ENCODE measurements at regions not wholly inside any gene's neighbourhood (a gene's known extent, or its start where the extent isn't known, plus 50 kb on each side); places are given as distances from the start of the nearest gene placed in this dataset.
A peak's percentile ranks its signal among the peaks of the same experiment; 100 is the strongest.

GRCh38 chr16:85293458-85293857 lies 181.2 kb upstream of the CIBAR2 start:
- H3K4me3 ChIP-seq (ENCODE audit: control insufficient read depth, low read depth, low read length), result no peak overlapping the region
- DNase-seq (ENCODE audit: low read depth), result no peak
- TF ChIP-seq, protein P1, sequence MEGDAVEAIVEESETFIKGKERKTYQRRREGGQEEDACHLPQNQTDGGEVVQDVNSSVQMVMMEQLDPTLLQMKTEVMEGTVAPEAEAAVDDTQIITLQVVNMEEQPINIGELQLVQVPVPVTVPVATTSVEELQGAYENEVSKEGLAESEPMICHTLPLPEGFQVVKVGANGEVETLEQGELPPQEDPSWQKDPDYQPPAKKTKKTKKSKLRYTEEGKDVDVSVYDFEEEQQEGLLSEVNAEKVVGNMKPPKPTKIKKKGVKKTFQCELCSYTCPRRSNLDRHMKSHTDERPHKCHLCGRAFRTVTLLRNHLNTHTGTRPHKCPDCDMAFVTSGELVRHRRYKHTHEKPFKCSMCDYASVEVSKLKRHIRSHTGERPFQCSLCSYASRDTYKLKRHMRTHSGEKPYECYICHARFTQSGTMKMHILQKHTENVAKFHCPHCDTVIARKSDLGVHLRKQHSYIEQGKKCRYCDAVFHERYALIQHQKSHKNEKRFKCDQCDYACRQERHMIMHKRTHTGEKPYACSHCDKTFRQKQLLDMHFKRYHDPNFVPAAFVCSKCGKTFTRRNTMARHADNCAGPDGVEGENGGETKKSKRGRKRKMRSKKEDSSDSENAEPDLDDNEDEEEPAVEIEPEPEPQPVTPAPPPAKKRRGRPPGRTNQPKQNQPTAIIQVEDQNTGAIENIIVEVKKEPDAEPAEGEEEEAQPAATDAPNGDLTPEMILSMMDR (IDR thresholded peaks at IDR 0.05; ENCODE audit: control insufficient read depth, insufficient read depth, low read depth, low read length, missing control alignments), result no peak

DNA sequence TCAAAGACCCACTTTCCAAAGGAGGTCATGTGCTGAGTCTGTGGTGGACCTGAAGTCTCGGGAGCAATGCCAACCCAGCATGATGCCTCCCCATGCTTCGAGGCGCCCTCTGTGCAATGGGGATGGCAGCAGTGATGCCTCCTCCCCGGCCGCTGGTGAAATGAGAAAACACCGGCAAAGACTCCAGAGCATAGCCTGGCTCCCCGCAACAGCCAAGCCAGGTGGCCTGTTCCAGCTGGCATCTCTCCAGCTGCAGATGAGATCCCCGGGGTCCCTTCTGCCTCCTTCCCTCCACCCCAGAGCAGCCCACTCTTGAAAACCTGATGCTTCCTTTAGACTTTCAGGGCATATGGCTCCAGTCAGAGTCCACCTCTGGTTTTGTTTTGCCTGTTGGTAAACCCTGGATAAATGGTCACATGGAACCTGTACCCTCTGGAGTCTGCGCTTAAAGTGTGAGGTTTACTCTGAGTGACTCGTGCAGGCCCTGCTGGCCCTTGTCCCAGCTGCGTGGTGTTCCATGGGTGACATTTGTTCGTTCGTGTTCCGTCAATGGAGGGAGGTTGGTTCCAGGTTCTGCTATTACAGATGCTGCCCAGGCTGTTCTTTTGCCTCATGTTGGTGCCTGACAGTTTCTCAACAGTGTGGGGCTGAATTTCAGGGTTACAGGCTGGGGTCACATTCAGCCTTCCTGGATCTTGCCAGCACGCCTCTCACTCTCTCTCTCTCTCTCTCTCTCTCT lies 181.8 kb upstream of the CIBAR2 start:
- no peak overlapping the region for H3K4me3 ChIP-seq (ENCODE audit: control insufficient read depth, low read depth, low read length)
- TF ChIP-seq, protein P1 (IDR thresholded peaks at IDR 0.05; ENCODE audit: control insufficient read depth, insufficient read depth, low read depth, low read length, missing control alignments), result no peak
- DNase-seq (ENCODE audit: low read depth), result no peak

DNA sequence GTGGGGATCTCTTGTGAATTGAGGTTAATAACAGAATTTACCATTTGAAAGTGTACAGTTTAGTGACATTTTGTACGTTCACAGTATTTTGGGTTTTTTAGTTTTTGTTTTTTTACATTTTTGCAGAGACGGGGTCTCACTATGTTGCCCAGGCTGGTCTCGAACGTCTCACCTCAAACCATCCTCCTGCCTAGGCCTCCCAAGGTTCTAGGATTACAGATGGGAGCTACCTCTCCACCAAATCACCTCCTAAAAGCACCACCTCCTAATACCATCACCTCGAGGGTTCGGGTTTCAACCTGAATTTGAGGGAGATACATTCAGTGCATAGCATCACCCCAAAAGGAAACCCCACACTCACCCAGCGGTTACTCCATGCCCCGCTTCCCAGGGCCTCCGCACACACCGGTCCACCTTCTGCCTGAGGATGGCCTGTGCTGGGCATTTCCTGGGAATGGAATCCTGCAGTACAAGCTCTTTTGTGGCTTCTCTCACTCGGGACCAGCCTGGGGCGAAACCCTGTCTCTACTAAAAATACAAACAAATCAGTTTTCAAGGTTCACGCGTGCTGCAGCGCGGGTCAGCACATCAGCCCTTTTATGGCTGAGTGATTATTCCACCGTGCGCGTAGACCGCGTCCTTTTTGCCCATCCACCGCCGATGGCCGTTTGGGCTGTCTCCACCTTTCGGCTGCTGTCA lies 182.7 kb upstream of the CIBAR2 start:
- DNase-seq (ENCODE audit: low read depth), result no peak
- TF ChIP-seq, protein P1 (IDR thresholded peaks at IDR 0.05; ENCODE audit: control insufficient read depth, insufficient read depth, low read depth, low read length, missing control alignments), result no peak
- no peak overlapping the region for H3K4me3 ChIP-seq (ENCODE audit: control insufficient read depth, low read depth, low read length)

DNA sequence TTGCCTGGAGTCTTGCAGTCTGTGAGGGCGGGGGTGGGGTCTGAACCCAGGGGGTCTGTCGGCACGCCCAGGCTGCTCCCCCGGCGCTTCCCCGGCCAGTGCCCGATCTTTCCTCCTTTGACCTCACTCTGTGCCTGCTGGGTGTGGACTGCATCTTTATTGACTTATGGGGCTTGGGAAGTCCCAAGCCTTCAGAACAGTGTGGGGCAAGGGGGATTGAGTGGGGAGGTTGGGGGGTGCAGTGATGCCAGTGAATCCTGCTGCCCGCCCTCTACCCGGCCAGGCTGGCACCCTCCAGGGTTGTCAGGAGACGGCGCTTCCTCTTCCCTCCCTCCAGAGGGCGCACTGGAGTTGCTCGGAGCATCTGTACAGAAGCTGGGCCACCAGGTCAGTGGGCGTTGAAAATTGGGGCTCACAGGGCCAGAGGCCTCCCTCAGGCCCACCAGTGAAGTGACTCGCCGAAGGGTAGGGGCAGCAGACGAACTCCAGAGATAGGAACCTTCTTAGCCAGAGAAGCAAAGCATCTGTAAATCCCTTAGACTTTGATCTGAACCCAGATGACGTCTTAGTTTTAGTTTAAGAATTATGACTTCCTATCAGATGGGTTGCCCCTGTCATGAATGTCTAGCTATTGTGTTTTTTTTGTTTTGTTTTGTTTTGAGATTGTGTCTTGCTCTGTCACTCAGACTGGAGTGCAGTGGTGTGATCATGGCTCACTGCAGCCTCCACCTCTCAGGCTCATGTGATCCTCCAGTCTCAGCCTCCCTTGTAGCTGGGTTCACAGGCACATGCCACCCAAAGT lies 184.8 kb upstream of the CIBAR2 start:
- no peak overlapping the region for H3K4me3 ChIP-seq (ENCODE audit: control insufficient read depth, low read depth, low read length)

DNA sequence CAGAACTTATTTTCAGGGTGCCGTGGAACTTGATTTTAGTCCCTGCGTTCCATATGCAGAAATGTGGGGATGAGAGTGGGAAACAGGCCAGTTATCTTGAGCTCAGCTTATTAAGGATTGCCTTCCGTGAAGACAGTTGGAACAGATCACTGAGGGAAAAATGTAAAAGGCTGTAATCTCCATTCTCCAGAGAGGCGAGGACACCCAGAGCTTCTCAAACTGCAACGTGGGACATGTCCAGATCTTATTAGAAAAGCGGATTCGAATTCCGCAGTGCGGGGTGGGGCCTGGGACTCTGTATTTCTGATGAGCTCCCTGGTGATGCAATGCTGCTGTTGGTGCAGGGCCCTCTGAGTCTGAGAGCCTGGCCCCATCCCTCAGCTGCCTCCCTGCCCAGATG lies 185.6 kb upstream of the CIBAR2 start:
- TF ChIP-seq, protein P1 (IDR thresholded peaks at IDR 0.05; ENCODE audit: control insufficient read depth, insufficient read depth, low read depth, low read length, missing control alignments), result no peak
- H3K4me3 ChIP-seq (ENCODE audit: control insufficient read depth, low read depth, low read length), result no peak overlapping the region
- DNase-seq (ENCODE audit: low read depth), result no peak

More for the DNA sequence above, 184.8 kb upstream of the CIBAR2 start:
- DNase-seq (ENCODE audit: low read depth), result no peak
- TF ChIP-seq, protein P1 (IDR thresholded peaks at IDR 0.05; ENCODE audit: control insufficient read depth, insufficient read depth, low read depth, low read length, missing control alignments), result peak; percentile 80

DNA sequence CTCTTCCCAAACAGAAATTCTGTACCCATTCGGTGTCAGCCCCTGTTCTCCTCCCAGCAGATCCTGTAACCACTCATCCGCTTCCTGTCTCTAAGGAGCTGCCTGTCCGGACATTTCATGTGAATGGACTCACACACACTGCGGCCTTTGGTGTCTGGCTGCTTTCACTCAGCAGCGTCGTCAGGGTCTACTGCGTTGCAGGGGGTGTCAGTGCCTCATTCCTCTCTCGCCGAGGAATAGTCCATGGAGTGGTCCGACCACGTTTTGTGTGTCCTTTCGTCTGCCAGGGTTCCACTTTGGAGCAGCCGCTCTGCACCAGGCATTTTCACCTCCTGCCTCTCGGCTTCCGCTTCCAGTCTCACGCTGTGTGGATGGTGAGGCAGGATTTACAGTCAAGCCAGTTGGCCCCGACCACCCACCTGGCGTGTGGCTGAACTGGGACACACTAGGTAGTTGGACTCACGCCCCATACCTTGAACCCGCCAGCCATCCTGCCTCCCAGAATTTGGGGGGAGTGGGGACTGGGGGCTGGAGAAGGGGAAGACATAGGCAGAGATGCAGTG lies 188.2 kb upstream of the CIBAR2 start:
- DNase-seq (ENCODE audit: low read depth), result no peak
- TF ChIP-seq, protein P1 (IDR thresholded peaks at IDR 0.05; ENCODE audit: control insufficient read depth, insufficient read depth, low read depth, low read length, missing control alignments), result no peak
- H3K4me3 ChIP-seq (ENCODE audit: control insufficient read depth, low read depth, low read length), result no peak overlapping the region
